GM19025 (cell line): ENCODE measurements at regions not wholly inside any gene's neighbourhood (a gene's known extent, or its start where the extent isn't known, plus 50 kb on each side); places are given as distances from the start of the nearest gene placed in this dataset.
"Not testable (repeated sequence)": the region's sequence is repeated elsewhere in the genome, so short reads cannot be mapped to it uniquely, and the experiment has no call there.

Experiments
- ATAC-seq: cut with Tn5 transposase; IDR thresholded peaks from one replicate; pipeline ENCODE4 v1.9.1; 2021; ENCODE audit warnings: mild to moderate bottlenecking, low read depth, moderate library complexity; ENCODE audit not compliant: unreplicated experiment

GRCh38 chr13:52931539-52932431 is 83.3 kb upstream of the PCDH8 start:
- ATAC-seq = no peak

- no peak for ATAC-seq
These were observed 82.7 kb upstream of the PCDH8 start for GRCh38 chr13:52931131-52931530.

GRCh38 chr13:52929846-52930245 is 81.4 kb upstream of the PCDH8 start:
- ATAC-seq = no peak

GRCh38 chr13:52926971-52927370 is 78.5 kb upstream of the PCDH8 start:
- no peak for ATAC-seq

GRCh38 chr13:52925775-52926285 is 77.4 kb upstream of the PCDH8 start:
- ATAC-seq = no peak

GRCh38 chr13:52925251-52925650 is 76.8 kb upstream of the PCDH8 start:
- no peak for ATAC-seq

GRCh38 chr13:52924289-52925148 is 76.1 kb upstream of the PCDH8 start:
- ATAC-seq = no peak

GRCh38 chr13:52922961-52923360 is 74.5 kb upstream of the PCDH8 start:
- no peak for ATAC-seq

GRCh38 chr13:52921194-52921593 is 72.8 kb upstream of the PCDH8 start:
- peak; percentile 83 for ATAC-seq

- no peak for ATAC-seq
These were observed 68.1 kb upstream of the PCDH8 start for GRCh38 chr13:52916486-52916990.

GRCh38 chr13:52911340-52911739 is 62.9 kb upstream of the PCDH8 start:
- no peak for ATAC-seq

- not testable (repeated sequence) for ATAC-seq
These were observed 61.9 kb upstream of the PCDH8 start for GRCh38 chr13:52910318-52910717.

- ATAC-seq = no peak
These were observed 57.9 kb upstream of the PCDH8 start for GRCh38 chr13:52906122-52906903.

- no peak for ATAC-seq
These were observed 57.3 kb upstream of the PCDH8 start for GRCh38 chr13:52905701-52906100.

GRCh38 chr13:52903320-52903719 is 54.9 kb upstream of the PCDH8 start:
- peak; percentile 87 for ATAC-seq

- no peak for ATAC-seq
These were observed 50.8 kb upstream of the PCDH8 start for GRCh38 chr13:52899206-52899605.
